HUES64 (cell line): ENCODE measurements at regions not wholly inside any gene's neighbourhood (a gene's known extent, or its start where the extent isn't known, plus 50 kb on each side); places are given as distances from the start of the nearest gene placed in this dataset.

ENCODE experiments used
- H3K27ac ChIP-seq: 2 replicates; pipeline ENCODE4 v1.7.0; 2013; ENCODE audit warnings: low read depth, low read length, inconsistent platforms
- H3K27me3 ChIP-seq: 2 replicates; pipeline ENCODE4 v1.6.1; 2013; ENCODE audit warnings: mild to moderate bottlenecking, low read length; ENCODE audit not compliant: insufficient read depth
- H3K36me3 ChIP-seq: 2 replicates; pipeline ENCODE4 v1.6.1; 2013; ENCODE audit warnings: mild to moderate bottlenecking, low read length; ENCODE audit not compliant: insufficient read depth
- H3K4me1 ChIP-seq: 2 replicates; pipeline ENCODE4 v1.6.1; 2013; ENCODE audit warnings: mild to moderate bottlenecking, low read length, moderate library complexity; ENCODE audit not compliant: insufficient read depth
- H3K4me3 ChIP-seq: 2 replicates; pipeline ENCODE4 v1.5.1; 2013; ENCODE audit warnings: mild to moderate bottlenecking, low read length, moderate library complexity
- H3K9ac ChIP-seq: 2 replicates; pipeline ENCODE4 v1.6.1; 2013; ENCODE audit warnings: mild to moderate bottlenecking, low read depth, low read length
- H3K9me3 ChIP-seq: 2 replicates; pipeline ENCODE4 v1.6.1; 2013; ENCODE audit warnings: low read depth, low read length; ENCODE audit not compliant: insufficient read depth
- WGBS: fragments of 150-250, 120-280 bp; methylation state at CpG from one replicate; pipeline ENCODE4 v1.1.7; 2013; ENCODE audit warnings: missing lambda C conversion rate; 5-methylcytosine and 5-hydroxymethylcytosine counted together

DNA sequence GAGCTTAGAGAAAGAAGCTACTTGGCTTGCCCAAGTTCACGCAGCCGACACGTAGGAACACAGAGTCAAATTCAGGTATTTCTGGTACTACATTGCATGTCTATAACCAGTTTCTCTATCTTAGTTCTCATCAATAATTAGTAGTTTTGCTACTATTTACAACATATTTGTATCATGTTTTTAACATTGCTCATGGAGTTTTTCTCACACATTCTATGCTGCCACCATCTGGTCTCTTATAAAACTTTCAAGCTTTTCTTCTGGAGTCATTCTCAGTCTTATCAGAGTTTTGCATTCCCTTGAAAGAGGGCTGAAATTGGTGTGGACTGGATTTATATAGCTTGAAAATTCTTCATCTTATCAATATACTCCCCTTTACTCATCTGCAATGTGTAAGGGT lies 118.8 kb upstream of the PALMD start:
- H3K27me3 ChIP-seq: no peaks in the 10 kb centered on the region
- WGBS: 87% methylated on average over 3 of the region's 3 CpGs
- H3K36me3 ChIP-seq: no peaks in the 10 kb centered on the region
- H3K9me3 ChIP-seq: no peaks in the 10 kb centered on the region
- no peak overlapping the region for H3K27ac ChIP-seq
- H3K9ac ChIP-seq: no peak overlapping the region
- H3K4me3 ChIP-seq: no peak overlapping the region
- peaks cover 7% of the 10 kb centered on the region; the same call in 1 of the 2 replicates for H3K4me1 ChIP-seq

DNA sequence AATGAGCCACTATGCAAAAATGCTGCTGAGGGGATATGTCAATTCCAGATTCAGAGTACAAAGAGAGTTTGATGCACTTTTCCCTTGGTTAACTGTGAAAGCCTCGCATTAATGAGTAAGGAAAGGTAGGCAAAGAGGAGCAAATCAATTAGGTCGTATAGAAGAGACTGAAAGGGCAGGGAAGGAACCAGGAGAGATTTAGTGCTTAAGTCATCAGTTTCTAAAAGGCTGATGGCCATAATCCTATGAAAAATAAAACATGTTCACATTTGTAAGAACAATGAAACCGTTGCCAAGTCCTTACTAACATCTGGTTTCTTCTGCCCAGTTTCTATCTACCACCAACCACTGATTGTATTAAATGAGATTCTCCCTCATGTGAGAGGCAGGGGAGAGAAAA lies 118.4 kb upstream of the PALMD start:
- H3K4me3 ChIP-seq: no peak overlapping the region
- no peak overlapping the region for H3K9ac ChIP-seq
- no peaks in the 10 kb centered on the region for H3K9me3 ChIP-seq
- H3K36me3 ChIP-seq: no peaks in the 10 kb centered on the region
- H3K27ac ChIP-seq: no peak overlapping the region
- no peaks in the 10 kb centered on the region for H3K27me3 ChIP-seq
- peaks cover 11% of the 10 kb centered on the region; the same call in 1 of the 2 replicates for H3K4me1 ChIP-seq
- 80% methylated on average over 3 of the region's 3 CpGs for WGBS

DNA sequence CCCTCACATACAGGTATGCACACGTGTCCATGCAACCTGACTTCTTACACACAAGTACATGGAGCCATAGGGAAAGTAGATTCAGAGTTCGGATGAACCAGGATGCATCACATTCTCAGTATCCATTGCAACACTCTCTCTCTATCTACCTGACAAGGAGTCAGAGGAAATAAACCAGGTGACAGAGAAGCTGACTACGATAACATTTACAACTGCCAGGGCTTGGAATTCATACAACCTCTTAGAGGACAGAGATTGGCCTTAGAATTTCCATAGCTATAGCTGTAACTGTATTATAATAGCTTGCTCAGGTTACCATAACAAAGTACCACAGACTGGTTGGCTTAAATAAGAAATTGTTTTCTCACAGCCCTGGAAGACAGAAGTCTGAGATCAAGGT lies 116.9 kb upstream of the PALMD start:
- H3K4me3 ChIP-seq: no peak overlapping the region
- 77% methylated on average over 3 of the region's 3 CpGs for WGBS
- H3K9me3 ChIP-seq: no peaks in the 10 kb centered on the region
- H3K9ac ChIP-seq: no peak overlapping the region
- H3K27me3 ChIP-seq: no peaks in the 10 kb centered on the region
- peaks cover 14% of the 10 kb centered on the region for H3K4me1 ChIP-seq
- H3K36me3 ChIP-seq: no peaks in the 10 kb centered on the region
- H3K27ac ChIP-seq: no peak overlapping the region

DNA sequence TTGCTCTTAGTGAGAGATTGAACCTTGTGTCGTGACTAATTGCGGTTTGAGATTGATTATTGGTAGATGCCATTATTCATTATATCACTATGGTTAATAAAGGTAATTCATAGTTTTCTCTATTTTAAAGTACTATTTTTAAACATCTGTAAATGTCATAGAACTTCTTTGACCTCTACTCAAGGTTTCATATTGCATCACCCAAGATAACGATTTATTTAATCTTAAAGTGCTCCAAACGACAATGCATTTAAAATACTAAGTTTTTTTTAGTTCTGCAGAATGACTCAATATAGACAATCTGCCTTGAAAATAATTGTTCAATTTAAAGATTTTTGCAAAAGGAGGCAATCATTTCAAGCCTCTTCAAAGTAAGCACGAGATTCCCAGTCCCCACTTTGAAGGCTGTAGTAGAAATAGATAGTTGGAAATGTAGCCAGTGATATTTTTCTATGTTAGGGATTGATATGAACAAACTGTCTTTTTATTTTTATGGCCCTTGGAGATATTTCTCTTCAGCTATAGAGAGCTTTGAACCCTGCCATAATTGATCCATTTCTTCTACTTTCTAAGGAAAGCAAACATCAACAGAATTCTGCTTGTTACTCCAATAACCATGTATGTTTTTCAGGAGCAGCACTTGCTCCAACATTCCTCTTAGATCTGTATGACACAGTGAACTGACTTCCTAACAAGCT lies 114.2 kb upstream of the PALMD start:
- WGBS: 92% methylated on average over 3 of the region's 5 CpGs
- no peak overlapping the region for H3K9ac ChIP-seq
- no peaks in the 10 kb centered on the region for H3K9me3 ChIP-seq
- H3K4me3 ChIP-seq: no peak overlapping the region
- H3K27me3 ChIP-seq: no peaks in the 10 kb centered on the region
- no peaks in the 10 kb centered on the region for H3K36me3 ChIP-seq
- no peak overlapping the region for H3K27ac ChIP-seq
- H3K4me1 ChIP-seq: peaks cover 20% of the 10 kb centered on the region

DNA sequence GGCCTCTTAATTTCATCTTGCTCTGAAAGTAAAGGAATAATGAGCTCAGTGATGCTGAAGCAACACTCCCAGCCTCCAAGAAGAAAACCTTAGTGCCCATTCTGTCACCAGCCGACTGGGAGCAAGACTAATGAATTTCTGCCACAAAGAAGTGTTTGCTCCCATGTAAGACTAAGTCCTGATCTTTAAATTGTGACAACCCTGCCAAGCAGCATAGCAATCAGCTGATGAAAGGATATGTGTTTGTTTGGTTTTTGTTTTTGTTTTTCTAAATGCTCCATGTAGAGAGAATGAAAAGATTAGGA lies 113.7 kb upstream of the PALMD start:
- Histone ChIP-seq H3K4me1 (peaks cover 20% of the 10 kb centered on the region), H3K27ac (no peak overlapping the region), H3K27me3 (no peaks in the 10 kb centered on the region), H3K9me3 (no peaks in the 10 kb centered on the region), H3K4me3 (no peak overlapping the region), H3K36me3 (no peaks in the 10 kb centered on the region), H3K9ac (no peak overlapping the region)
- WGBS: 83% methylated on average over 1 of the region's 1 CpG

DNA sequence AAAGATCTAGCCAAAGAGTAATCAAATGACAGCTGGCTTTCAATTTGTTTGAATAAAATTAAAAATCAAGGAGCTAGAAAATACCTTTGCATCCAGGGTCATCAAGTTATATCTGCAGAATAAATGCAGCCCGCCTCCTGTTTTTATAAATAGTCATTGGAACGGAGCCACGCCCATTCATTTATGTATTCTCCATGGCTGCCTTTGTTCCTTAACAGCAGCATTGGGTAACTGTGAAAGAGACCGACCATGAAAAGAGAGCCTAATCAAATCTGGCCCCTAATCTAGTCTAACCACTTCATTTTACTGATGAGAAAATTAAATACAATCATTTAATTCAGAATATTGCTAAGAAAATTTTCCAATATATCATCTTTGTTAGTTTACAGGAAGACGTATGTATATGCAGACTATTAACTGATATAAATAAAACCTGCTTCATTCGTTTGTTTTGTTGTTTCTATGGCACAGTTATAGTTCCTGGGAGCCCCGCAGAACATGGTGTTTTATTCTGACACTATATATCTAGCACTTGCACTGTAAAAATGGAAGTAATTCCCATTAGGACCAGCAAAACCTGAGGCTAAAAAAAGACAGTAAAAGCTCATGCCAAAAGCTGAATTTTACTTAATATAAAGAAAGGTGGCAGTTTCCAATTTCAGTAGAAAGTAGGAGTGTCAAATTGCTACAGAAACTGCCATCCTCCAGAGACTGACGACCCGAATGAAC lies 111.8 kb upstream of the PALMD start:
- Histone ChIP-seq H3K27ac (no peak overlapping the region), H3K27me3 (no peaks in the 10 kb centered on the region), H3K4me3 (no peak overlapping the region), H3K9me3 (no peaks in the 10 kb centered on the region), H3K9ac (no peak overlapping the region), H3K36me3 (no peaks in the 10 kb centered on the region), H3K4me1 (peaks cover 19% of the 10 kb centered on the region)
- 83% methylated on average over 8 of the region's 9 CpGs for WGBS

DNA sequence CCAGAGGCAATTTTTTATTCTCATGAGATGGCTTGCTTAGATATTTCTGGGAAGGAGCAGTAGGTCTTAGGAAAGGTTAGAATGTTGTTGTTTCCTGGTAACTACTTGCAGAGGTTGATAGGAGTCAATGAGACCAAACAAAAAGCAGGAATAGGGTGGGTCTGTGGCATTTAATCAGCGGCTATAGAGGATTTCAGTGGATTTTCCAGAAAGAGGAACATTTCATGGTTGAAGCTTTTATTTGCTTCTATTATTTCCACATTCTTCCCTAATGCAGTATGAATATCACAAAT lies 111.3 kb upstream of the PALMD start:
- peaks cover 13% of the 10 kb centered on the region for H3K4me1 ChIP-seq
- H3K27me3 ChIP-seq: no peaks in the 10 kb centered on the region
- no peaks in the 10 kb centered on the region for H3K36me3 ChIP-seq
- 100% methylated on average over 1 of the region's 1 CpG for WGBS
- H3K9ac ChIP-seq: no peak overlapping the region
- H3K9me3 ChIP-seq: no peaks in the 10 kb centered on the region
- H3K4me3 ChIP-seq: no peak overlapping the region
- H3K27ac ChIP-seq: no peak overlapping the region

DNA sequence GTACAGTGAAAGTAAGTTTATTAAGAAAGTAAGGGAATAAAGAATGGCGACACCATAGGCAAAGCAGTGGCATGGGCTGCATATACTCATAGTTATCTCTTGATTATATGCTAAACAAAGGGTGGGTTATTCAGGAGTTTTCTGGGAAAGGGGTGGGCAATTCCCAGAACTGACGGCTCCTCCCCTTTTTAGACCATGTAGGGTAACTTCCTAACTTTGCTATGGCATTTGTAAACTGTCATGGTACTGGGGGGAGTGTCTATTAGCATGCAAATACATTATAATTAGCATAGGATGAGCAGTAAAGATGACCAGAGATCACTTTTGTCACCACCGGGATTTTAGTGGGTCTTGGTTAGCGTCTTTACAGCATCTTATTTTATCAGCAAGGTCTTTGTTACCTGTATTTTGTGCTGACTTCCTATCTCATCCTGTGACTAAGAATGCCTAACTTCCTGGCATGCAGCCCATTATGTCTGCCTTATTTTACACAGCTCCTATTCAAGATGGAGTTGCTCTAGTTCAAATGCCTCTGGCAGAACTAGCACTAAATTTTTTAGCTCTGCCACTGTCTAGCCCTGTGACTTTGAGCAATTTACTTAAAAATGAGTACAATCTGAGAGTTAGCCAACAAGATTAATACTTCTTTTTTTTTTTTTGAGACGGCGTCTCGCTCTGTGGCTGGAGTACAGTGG lies 110.3 kb upstream of the PALMD start:
- Histone ChIP-seq H3K4me3 (no peak overlapping the region), H3K9ac (no peak overlapping the region), H3K4me1 (peaks cover 12% of the 10 kb centered on the region; the same call in 1 of the 2 replicates), H3K36me3 (no peaks in the 10 kb centered on the region), H3K27ac (no peak overlapping the region), H3K9me3 (peaks cover 4% of the 10 kb centered on the region; the same call in 1 of the 2 replicates), H3K27me3 (no peaks in the 10 kb centered on the region)
- WGBS: 96% methylated on average over 7 of the region's 7 CpGs

DNA sequence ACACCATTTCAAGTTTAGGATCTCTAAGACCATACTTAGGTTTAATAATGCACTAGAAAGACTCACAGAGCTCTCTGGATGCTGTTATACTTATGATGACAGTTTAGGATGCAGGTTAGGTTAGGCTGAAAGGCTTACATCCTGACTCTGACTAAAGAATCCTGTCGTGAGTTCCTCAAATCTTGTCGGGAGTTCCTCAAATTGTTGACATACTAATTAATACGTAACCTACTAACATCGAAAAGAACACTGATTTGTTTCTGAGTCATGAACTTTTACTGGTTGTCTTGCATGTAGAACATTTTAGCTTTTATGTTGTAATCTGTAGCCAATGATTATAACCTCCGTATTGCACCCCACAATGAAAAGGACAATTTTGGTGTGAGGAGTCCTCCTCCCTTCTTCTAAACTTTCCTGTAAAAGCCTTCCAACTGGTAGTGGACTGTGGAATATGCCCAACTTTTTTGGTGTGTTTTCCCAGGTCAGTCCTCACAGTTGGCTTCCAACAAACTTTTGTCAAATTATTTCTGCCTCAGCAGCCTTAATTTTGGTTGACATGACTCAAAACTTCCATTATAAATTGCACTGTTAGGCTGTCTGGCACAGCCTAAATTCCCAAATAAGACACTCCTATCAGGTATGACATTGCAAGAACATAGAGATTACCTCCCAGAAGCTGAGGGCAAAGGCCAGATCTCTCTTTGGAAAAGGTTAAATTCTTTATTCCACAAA lies 107.9 kb upstream of the PALMD start:
- WGBS: 97% methylated on average over 5 of the region's 5 CpGs
- Histone ChIP-seq H3K4me3 (no peak overlapping the region), H3K9me3 (peaks cover 4% of the 10 kb centered on the region; the same call in 1 of the 2 replicates), H3K27me3 (no peaks in the 10 kb centered on the region), H3K36me3 (no peaks in the 10 kb centered on the region), H3K27ac (no peak overlapping the region), H3K9ac (no peak overlapping the region), H3K4me1 (peaks cover 7% of the 10 kb centered on the region; the same call in 1 of the 2 replicates)

DNA sequence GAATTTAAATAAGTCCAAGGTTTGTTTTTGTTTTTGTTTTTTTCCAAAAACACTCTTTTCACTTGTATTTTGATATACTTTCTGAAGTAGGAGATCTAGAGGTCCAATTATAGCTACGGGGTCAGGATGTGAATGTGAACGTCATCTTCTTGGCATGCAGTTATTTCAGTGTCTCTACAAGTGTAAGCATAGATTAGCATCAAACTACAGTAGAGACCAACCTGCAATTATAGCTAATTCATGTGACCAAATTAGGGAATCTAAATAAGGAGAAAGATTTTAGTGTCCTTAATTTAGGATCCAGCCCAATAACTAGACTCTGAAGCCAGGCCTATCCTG lies 107.3 kb upstream of the PALMD start:
- Histone ChIP-seq H3K4me1 (peaks cover 7% of the 10 kb centered on the region; the same call in 1 of the 2 replicates), H3K27ac (no peak overlapping the region), H3K27me3 (no peaks in the 10 kb centered on the region), H3K4me3 (no peak overlapping the region), H3K36me3 (no peaks in the 10 kb centered on the region), H3K9me3 (peaks cover 4% of the 10 kb centered on the region; the same call in 1 of the 2 replicates), H3K9ac (no peak overlapping the region)
- 93% methylated on average over 2 of the region's 2 CpGs for WGBS

DNA sequence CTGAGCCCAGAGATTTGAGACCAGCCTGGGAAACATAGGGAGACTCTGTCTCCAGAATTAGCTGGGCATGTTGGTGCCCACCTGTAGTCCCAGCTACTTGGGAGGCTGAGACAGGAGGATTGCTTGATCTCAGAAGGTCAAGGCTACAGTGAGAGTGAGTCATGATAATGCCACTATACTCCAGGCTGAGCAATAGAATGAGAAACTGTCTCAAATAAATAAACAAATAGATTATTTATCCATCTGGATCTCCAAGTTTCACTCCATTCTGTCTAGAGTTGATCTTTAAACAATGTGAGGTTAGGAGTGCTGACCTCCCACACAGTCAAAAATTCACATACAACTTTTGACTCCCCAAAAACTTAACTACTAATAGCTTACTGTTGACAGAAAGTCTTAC lies 106.8 kb upstream of the PALMD start:
- Histone ChIP-seq H3K4me1 (peaks cover 5% of the 10 kb centered on the region; the same call in 1 of the 2 replicates), H3K27ac (no peak overlapping the region), H3K4me3 (no peak overlapping the region), H3K27me3 (no peaks in the 10 kb centered on the region), H3K9me3 (peaks cover 4% of the 10 kb centered on the region; the same call in 1 of the 2 replicates), H3K36me3 (no peaks in the 10 kb centered on the region), H3K9ac (no peak overlapping the region)
